GM21723 (cell line): ENCODE measurements at regions not wholly inside any gene's neighbourhood (a gene's known extent, or its start where the extent isn't known, plus 50 kb on each side); places are given as distances from the start of the nearest gene placed in this dataset.

ENCODE experiments used
- ATAC-seq: cut with Tn5 transposase; IDR thresholded peaks from one replicate; pipeline ENCODE4 v1.9.1; 2021; ENCODE audit warnings: mild to moderate bottlenecking, moderate library complexity; ENCODE audit not compliant: unreplicated experiment

GRCh38 chr13:106052200-106052767 lies 483.2 kb downstream of the EFNB2 start:
- no peak for ATAC-seq

GRCh38 chr13:106049171-106049570 lies 486.3 kb downstream of the EFNB2 start:
- ATAC-seq: no peak

DNA sequence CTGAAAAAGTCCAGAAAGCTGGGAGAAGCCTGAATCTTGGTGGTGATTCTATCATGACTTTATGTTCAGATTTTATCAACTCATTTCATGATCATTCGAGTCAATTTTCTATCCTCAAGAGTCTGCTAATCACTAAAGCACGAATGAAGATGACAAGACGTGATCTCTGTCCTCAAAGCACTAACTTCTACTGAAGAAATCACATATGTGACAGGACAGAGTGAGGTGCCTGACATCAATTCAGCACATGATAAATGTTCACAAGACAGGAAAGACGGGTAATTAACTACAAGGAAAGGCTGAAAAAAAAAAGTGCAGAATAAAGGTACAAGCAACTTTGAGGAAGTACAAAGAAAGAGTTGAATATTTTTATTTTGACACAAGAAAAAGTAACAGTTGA lies 487.1 kb downstream of the EFNB2 start:
- no peak for ATAC-seq

DNA sequence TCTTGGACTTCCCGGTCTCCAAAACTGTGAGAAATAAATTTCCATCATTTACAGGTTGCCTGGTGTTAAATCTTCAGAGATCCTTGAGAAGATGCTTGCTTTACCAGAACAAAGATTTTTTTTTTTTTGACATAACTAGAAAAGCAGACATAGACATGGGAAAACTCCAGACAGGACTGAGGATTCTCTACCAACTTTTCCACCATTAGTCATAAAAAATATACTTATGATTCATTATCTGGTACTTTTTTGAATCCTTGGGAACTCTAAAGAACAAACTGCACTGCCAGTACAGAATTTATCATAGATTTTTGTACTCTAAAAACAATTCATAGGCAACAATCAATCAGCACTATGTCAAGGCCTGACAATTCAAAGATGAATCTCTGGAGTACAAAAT lies 487.6 kb downstream of the EFNB2 start:
- ATAC-seq: no peak

- ATAC-seq: no peak
These were observed 492.4 kb downstream of the EFNB2 start for GRCh38 chr13:106042996-106043581.

DNA sequence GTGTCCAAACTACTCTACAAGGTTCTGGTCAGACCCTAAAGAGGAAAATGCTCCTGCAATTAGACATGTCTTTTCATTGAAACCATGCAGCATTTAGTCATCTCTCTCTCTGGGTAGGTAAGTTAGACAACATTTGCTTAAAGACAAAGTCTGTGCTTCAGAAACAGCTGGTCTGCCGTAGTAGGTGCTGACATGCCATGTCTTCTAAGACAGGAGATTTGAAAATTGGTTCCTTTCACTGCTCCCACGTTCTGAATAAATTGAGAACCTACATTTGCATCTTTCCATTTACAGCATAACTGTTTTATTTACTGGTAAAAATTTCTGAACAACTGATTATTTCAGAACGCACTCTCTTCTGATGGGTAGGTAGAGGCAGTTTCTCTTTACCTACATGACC lies 494.0 kb downstream of the EFNB2 start:
- no peak for ATAC-seq

- ATAC-seq: no peak
These were observed 496.7 kb downstream of the EFNB2 start for GRCh38 chr13:106038752-106039151.

DNA sequence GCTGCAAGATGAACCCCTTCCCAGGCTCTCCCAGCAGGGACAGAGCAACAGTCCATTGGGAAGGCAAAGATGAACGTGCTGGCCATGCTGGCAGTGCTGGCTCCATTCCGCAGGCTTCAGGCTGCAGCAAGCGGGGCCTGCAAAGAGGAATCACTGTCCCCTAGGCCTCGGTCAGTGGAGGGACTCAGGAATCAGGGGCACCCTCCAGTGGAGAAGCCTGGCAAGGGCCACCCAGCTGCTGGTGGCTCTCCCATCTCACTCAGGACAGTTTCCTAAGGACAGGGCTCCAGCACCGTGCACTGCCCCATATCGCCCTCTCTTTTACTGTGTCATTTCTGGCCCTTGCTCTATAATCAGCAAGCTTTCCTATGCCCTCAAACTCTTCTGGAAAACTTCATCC lies 498.6 kb downstream of the EFNB2 start:
- ATAC-seq: no peak

GRCh38 chr13:106034201-106034600 lies 501.3 kb downstream of the EFNB2 start:
- ATAC-seq: no peak

- ATAC-seq: no peak
These were observed 501.8 kb downstream of the EFNB2 start for GRCh38 chr13:106033659-106034058.

DNA sequence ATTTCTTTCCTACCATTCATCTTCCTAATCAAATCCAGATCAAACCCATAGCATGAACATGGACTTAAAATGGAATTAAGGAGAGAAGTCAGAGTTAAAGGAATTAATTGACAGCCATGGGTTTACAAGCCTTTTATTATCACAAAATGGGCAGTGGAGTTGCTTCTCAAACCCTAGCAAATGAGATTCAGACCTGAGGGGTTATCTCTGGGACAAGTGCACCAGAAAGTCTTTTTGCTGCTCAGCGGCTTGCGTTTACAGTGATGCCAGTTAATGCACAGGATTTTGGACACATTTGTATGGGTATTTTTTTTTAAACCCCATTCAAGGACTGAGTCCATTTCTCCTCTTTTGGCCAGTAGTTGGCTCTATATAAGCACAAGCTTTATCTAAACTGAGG lies 503.0 kb downstream of the EFNB2 start:
- no peak for ATAC-seq

GRCh38 chr13:106029676-106030290 lies 505.7 kb downstream of the EFNB2 start:
- ATAC-seq: no peak

DNA sequence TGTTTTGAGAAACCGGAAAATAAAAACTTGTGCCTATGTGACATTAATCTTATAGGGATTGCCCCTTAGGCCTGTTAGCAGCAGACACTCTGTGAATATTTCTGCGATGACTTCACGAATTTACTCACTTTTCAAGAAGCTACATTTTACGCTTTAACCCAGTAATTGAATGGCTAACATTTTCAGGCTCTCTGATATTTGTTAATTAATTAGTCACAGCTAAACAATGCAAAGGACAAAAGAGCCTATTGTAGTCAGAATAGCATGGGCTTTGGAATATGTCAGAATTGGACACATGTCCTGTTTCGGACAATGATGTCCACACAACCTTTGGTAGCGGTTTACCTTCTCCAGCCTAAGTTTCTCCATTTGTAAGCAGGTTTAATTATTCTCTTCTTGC lies 506.6 kb downstream of the EFNB2 start:
- ATAC-seq: no peak

- no peak for ATAC-seq
These were observed 523.9 kb downstream of the EFNB2 start for GRCh38 chr13:106011600-106011999.

DNA sequence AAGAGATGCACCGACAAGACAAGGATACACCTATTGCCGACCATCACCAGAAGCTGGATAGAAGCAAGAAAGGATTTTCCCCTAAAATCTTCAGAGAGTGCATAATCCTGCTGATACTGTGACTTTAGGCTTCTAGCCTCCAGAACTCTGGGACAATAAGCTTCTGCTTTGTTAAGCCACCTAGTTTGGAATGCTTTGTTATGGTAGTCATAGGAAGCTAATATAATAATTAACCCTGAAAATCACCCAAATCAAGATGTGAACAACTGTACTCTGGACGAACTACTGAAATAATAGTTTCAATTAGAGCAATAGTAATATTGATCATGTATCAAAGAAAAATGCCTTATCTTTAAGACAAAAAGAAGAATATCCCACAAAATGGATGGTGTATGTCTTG lies 524.6 kb downstream of the EFNB2 start:
- ATAC-seq: no peak

GRCh38 chr13:106008540-106008939 lies 526.9 kb downstream of the EFNB2 start:
- no peak for ATAC-seq

DNA sequence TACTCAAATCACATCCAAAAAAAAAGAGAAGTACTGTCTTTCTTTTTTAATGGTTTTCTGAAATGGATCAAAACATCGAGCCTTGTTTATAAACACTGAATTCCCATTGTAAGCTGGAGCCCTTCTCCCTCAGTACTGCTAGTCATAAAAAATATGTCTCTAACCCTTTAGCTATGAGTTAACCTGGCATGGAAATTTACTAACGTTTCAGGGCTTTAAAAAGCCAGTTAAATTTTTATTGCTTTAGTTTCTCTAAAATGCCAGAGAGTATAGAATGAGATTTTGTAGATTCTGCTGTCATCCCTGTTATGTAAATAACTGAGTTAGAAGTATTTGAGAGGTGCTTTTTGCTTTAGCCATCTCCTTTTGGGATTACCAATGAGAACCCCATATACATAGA lies 528.3 kb downstream of the EFNB2 start:
- no peak for ATAC-seq

GRCh38 chr13:106003651-106004050 lies 531.8 kb downstream of the EFNB2 start:
- no peak for ATAC-seq

DNA sequence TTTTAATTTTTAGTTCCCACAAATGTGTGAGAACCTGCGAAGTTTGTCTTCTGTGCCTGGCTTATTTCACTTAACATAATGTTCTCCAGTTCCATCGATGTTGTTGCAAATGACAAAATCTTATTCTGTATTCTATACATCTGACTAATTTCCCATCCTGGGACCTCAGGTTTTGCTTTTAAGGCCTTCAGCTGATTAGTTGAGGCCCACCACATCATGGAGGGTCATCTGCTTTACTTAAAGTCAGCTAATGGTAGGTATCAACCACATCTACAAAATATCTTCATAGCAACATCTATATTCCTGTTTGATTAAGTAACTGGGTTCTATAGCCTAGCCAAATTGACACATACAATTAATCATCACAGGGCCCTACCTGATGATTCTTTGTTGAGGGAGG lies 534.0 kb downstream of the EFNB2 start:
- ATAC-seq: no peak

DNA sequence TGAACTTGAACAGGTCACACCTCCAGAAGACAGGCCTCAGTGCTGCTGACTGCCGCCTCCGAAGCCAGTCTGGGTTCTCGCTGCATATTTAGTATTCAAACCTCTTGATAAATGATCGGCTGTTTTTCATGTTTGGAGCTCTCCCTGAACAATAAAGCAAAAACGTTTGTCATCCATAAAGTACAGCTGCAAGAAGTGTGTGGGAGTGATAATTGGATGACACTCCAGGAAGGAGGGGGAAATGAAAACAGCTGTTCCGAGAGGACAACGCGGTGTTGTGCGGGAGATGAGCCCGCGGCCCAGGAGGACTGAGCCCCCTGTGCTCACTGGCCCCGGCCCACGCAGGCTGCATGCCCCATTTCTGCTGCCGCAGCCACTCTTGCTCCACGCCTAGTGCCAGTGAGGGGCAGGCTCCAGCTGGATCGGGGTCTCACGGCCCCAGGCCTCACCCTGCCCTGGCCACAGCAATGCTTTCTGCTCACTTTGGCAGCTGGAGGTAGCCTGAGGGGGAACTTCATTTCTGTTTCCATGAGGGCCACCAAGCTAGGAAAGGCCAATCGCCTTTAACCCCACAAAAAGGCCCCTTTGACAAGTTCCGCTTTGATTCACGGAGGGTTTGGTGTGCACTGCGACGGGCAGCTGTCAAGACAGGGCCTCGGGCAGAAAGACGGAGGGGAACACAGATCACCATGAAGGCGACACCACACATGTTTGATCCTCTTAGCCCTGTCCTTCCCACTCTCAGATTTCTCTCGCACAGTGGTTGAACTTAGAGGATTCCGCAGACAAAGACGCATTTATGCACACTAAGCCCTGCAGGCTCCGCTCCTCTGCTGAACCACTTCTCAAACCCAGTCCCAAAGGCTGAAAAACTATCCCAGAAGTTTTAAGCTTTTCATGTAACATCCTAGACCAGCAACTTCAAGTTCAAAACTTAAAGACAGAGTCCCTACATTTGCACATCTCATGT lies 537.6 kb downstream of the EFNB2 start:
- no peak for ATAC-seq

GRCh38 chr13:105996391-105997025 lies 539.0 kb downstream of the EFNB2 start:
- no peak for ATAC-seq
